ENCODE measurements at regions not wholly inside any gene's neighbourhood (a gene's known extent, or its start where the extent isn't known, plus 50 kb on each side); places are given as distances from the start of the nearest gene placed in this dataset.

- Histone ChIP-seq H3K4me1 (no peaks in the 10 kb centered on the region), H3K27ac (no peak overlapping the region), H3K9me3 (no peaks in the 10 kb centered on the region), H3K36me3 (no peaks in the 10 kb centered on the region), H3K4me3 (no peak overlapping the region), H3K27me3 (no peaks in the 10 kb centered on the region)
- no peak for DNase-seq
- TF ChIP-seq POLR2A (IDR thresholded peaks at IDR 0.05) (no peak), EP300 (IDR thresholded peaks at IDR 0.05) (no peak), CTCF (IDR thresholded peaks at IDR 0.05) (no peak), POLR2AphosphoS5 (IDR thresholded peaks at IDR 0.05) (no peak)
- intact Hi-C loops (cut with DNase I): no loop called here
- 85 to 94% methylated on average over 1 of the region's 1 CpG for WGBS, 2 donors
Observed at GRCh38 chr2:175585496-175585895, 404.0 kb upstream of the ATP5MC3 start.

- Histone ChIP-seq H3K36me3 (no peaks in the 10 kb centered on the region), H3K9me3 (no peaks in the 10 kb centered on the region), H3K4me3 (no peak overlapping the region), H3K4me1 (no peaks in the 10 kb centered on the region), H3K27me3 (no peaks in the 10 kb centered on the region), H3K27ac (no peak overlapping the region)
- 78 to 80% methylated on average over 1 of the region's 1 CpG for WGBS, 2 donors
- no peak for TF ChIP-seq POLR2A (IDR thresholded peaks at IDR 0.05)
- TF ChIP-seq EP300 (IDR thresholded peaks at IDR 0.05): no peak
- no peak for TF ChIP-seq POLR2AphosphoS5 (IDR thresholded peaks at IDR 0.05)
- TF ChIP-seq CTCF (IDR thresholded peaks at IDR 0.05): no peak
- intact Hi-C loops (cut with DNase I): no loop called here
- DNase-seq: no peak
Observed at GRCh38 chr2:175580652-175581051, 399.1 kb upstream of the ATP5MC3 start.

GRCh38 chr2:175579646-175580045 lies 398.1 kb upstream of the ATP5MC3 start:
- H3K4me1 ChIP-seq: no peaks in the 10 kb centered on the region
- no peak for TF ChIP-seq EP300 (IDR thresholded peaks at IDR 0.05)
- TF ChIP-seq POLR2AphosphoS5 (IDR thresholded peaks at IDR 0.05): no peak
- TF ChIP-seq POLR2A (IDR thresholded peaks at IDR 0.05): no peak
- no peak for TF ChIP-seq CTCF (IDR thresholded peaks at IDR 0.05)
- H3K4me3 ChIP-seq: no peak overlapping the region
- 20 to 48% methylated on average over 1 of the region's 1 CpG for WGBS, 2 donors
- H3K9me3 ChIP-seq: no peaks in the 10 kb centered on the region
- intact Hi-C loops (cut with DNase I): no loop called here
- H3K27ac ChIP-seq: no peak overlapping the region
- DNase-seq: no peak
- H3K36me3 ChIP-seq: no peaks in the 10 kb centered on the region
- no peaks in the 10 kb centered on the region for H3K27me3 ChIP-seq

- DNase-seq: no peak
- no peaks in the 10 kb centered on the region for H3K27me3 ChIP-seq
- no peaks in the 10 kb centered on the region for H3K36me3 ChIP-seq
- H3K4me1 ChIP-seq: no peaks in the 10 kb centered on the region
- H3K27ac ChIP-seq: no peak overlapping the region
- no peak overlapping the region for H3K4me3 ChIP-seq
- no peak for TF ChIP-seq EP300 (IDR thresholded peaks at IDR 0.05)
- WGBS, 2 donors: 95 to 98% methylated on average over 2 of the region's 2 CpGs
- H3K9me3 ChIP-seq: no peaks in the 10 kb centered on the region
- intact Hi-C loops (cut with DNase I): no loop called here
Observed at GRCh38 chr2:175577368-175577970, 396.0 kb upstream of the ATP5MC3 start.

- 84 to 87% methylated on average over 5 of the region's 5 CpGs for WGBS, 2 donors
- Histone ChIP-seq H3K36me3 (no peaks in the 10 kb centered on the region), H3K4me3 (no peak overlapping the region), H3K27ac (no peak overlapping the region), H3K4me1 (no peaks in the 10 kb centered on the region), H3K27me3 (no peaks in the 10 kb centered on the region), H3K9me3 (no peaks in the 10 kb centered on the region)
- intact Hi-C loops (cut with DNase I): no loop called here
- DNase-seq: no peak
- TF ChIP-seq POLR2AphosphoS5 (IDR thresholded peaks at IDR 0.05): no peak
- no peak for TF ChIP-seq POLR2A (IDR thresholded peaks at IDR 0.05)
- TF ChIP-seq EP300 (IDR thresholded peaks at IDR 0.05): no peak
- no peak for TF ChIP-seq CTCF (IDR thresholded peaks at IDR 0.05)
Observed at GRCh38 chr2:175576875-175577274, 395.4 kb upstream of the ATP5MC3 start.
